Neutrophil (primary cell): ENCODE measurements at regions not wholly inside any gene's neighbourhood (a gene's known extent, or its start where the extent isn't known, plus 50 kb on each side); places are given as distances from the start of the nearest gene placed in this dataset.

ENCODE experiments used
- H3K27ac ChIP-seq: fragments of 200-600 bp; sonication (generic); 2 replicates; pipeline ENCODE4 v1.5.1; 2016; ENCODE audit warnings: mild to moderate bottlenecking, moderate library complexity
- H3K27me3 ChIP-seq: fragments of 200-600 bp; sonication (generic); 2 replicates; pipeline ENCODE4 v1.6.0; 2016; ENCODE audit warnings: mild to moderate bottlenecking
- H3K36me3 ChIP-seq: fragments of 200-600 bp; sonication (generic); 2 replicates; pipeline ENCODE4 v1.5.1; 2017
- H3K4me1 ChIP-seq, 2 experiments: fragments of 200-600 bp in 1 of 2; sonication (generic) in 1 of 2; 1 replicate in 1 of 2; 2 replicates in 1 of 2; pipeline versions ENCODE4 v1.5.1 to v1.6.1; 2013 to 2016; ENCODE audit warnings: low read depth in 1 of 2, low read length in 1 of 2, mild to moderate bottlenecking in 1 of 2, moderate library complexity in 1 of 2; ENCODE audit not compliant: control insufficient read depth in 1 of 2, insufficient read depth in 1 of 2
- H3K4me3 ChIP-seq, 2 experiments: fragments of 200-600 bp in 1 of 2; sonication (generic) in 1 of 2; 1 replicate in 1 of 2; 2 replicates in 1 of 2; pipeline ENCODE4 v1.5.1; 2013 to 2016; ENCODE audit warnings: low read depth in 1 of 2, low read length in 1 of 2, mild to moderate bottlenecking in 1 of 2, moderate library complexity in 1 of 2
- H3K9me3 ChIP-seq: fragments of 200-600 bp; sonication (generic); 2 replicates; pipeline ENCODE4 v1.5.1; 2016
- TF ChIP-seq, protein P1 (sequence below): fragments of 200-600 bp; sonication (generic); IDR thresholded peaks from 2 replicates; pipeline ENCODE4 v1.5.1; 2016; ENCODE audit warnings: antibody characterized with exemption

GRCh38 chr4:117626664-117627063, 407.6 kb upstream of the NDST3 start:
- Histone ChIP-seq H3K27ac (no peak overlapping the region), H3K4me3 (no peak overlapping the region), H3K36me3 (no peaks in the 10 kb centered on the region), H3K4me1 (no peaks in the 10 kb centered on the region), H3K27me3 (no peaks in the 10 kb centered on the region), H3K9me3 (no peaks in the 10 kb centered on the region)
- TF ChIP-seq, protein P1, sequence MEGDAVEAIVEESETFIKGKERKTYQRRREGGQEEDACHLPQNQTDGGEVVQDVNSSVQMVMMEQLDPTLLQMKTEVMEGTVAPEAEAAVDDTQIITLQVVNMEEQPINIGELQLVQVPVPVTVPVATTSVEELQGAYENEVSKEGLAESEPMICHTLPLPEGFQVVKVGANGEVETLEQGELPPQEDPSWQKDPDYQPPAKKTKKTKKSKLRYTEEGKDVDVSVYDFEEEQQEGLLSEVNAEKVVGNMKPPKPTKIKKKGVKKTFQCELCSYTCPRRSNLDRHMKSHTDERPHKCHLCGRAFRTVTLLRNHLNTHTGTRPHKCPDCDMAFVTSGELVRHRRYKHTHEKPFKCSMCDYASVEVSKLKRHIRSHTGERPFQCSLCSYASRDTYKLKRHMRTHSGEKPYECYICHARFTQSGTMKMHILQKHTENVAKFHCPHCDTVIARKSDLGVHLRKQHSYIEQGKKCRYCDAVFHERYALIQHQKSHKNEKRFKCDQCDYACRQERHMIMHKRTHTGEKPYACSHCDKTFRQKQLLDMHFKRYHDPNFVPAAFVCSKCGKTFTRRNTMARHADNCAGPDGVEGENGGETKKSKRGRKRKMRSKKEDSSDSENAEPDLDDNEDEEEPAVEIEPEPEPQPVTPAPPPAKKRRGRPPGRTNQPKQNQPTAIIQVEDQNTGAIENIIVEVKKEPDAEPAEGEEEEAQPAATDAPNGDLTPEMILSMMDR, result no peak

DNA sequence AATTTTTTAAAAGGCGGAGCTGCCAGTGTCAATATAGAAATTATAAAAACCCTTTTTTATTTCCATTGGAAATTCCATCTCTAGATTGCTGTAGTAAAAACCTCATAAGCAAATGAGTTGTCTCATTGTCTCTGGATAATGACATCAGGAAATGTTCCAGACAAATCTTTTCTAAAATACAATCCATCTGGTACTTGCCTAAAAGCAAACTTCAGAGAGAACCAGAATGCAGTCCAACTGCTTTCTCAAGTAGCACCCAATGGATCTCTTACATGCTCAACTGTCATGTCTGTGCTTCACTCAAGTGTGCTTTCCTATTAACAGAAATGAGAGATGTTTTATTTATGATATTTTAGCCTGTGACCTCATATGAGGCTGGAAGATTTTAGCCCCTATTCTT, 399.6 kb upstream of the NDST3 start:
- no peaks in the 10 kb centered on the region for H3K36me3 ChIP-seq
- no peaks in the 10 kb centered on the region for H3K27me3 ChIP-seq
- TF ChIP-seq, protein P1, result no peak
- no peaks in the 10 kb centered on the region for H3K4me1 ChIP-seq
- no peak overlapping the region for H3K27ac ChIP-seq
- no peak overlapping the region for H3K4me3 ChIP-seq
- H3K9me3 ChIP-seq, result no peaks in the 10 kb centered on the region

- Histone ChIP-seq H3K27ac (no peak overlapping the region), H3K36me3 (no peaks in the 10 kb centered on the region), H3K4me1 (no peaks in the 10 kb centered on the region), H3K27me3 (no peaks in the 10 kb centered on the region), H3K4me3 (no peak overlapping the region), H3K9me3 (no peaks in the 10 kb centered on the region)
- TF ChIP-seq, protein P1, result no peak
Measured at GRCh38 chr4:117637347-117637746, 396.9 kb upstream of the NDST3 start.

GRCh38 chr4:117640836-117641235, 393.4 kb upstream of the NDST3 start:
- no peaks in the 10 kb centered on the region for H3K36me3 ChIP-seq
- TF ChIP-seq, protein P1, result no peak
- no peak overlapping the region for H3K27ac ChIP-seq
- no peaks in the 10 kb centered on the region for H3K4me1 ChIP-seq
- H3K4me3 ChIP-seq, result no peak overlapping the region
- H3K9me3 ChIP-seq, result no peaks in the 10 kb centered on the region
- H3K27me3 ChIP-seq, result no peaks in the 10 kb centered on the region

- no peaks in the 10 kb centered on the region for H3K9me3 ChIP-seq
- H3K27me3 ChIP-seq, result no peaks in the 10 kb centered on the region
- no peak overlapping the region for H3K4me3 ChIP-seq
- H3K4me1 ChIP-seq, result no peaks in the 10 kb centered on the region
- TF ChIP-seq, protein P1, result no peak
- H3K27ac ChIP-seq, result no peak overlapping the region
- H3K36me3 ChIP-seq, result no peaks in the 10 kb centered on the region
Measured at GRCh38 chr4:117641519-117641918, 392.8 kb upstream of the NDST3 start.

DNA sequence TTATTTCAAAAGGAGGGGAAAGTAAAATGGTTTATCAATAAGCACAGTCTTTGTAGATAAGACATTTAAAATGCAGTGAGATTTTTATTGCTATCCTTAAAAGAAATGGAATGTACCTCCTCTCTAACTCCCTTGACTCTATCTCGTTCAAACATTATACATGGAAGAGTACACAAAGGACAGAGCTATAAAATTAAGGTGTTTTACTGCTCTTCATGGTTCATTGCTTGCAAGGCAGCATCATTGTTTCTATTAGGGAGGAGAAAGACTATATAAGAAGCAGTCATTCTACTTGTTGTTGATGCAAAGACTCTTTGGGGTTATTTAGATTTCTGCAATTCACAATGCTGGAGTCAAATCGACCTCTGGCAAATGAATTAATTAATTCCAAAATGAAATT, 380.2 kb upstream of the NDST3 start:
- no peak overlapping the region for H3K27ac ChIP-seq
- TF ChIP-seq, protein P1, result no peak
- H3K4me1 ChIP-seq, result no peaks in the 10 kb centered on the region
- H3K36me3 ChIP-seq, result no peaks in the 10 kb centered on the region
- H3K9me3 ChIP-seq, result no peaks in the 10 kb centered on the region
- no peaks in the 10 kb centered on the region for H3K27me3 ChIP-seq
- no peak overlapping the region for H3K4me3 ChIP-seq
